K562 (cell line): ENCODE measurements at regions not wholly inside any gene's neighbourhood (a gene's known extent, or its start where the extent isn't known, plus 50 kb on each side); places are given as distances from the start of the nearest gene placed in this dataset.
A peak's percentile ranks its signal among the peaks of the same experiment; 100 is the strongest.

Experiments
- ADNP ChIP-seq: fragments of 200-800 bp; sonication (Bioruptor generic); IDR thresholded peaks from 2 replicates; pipeline ENCODE4 v1.6.1; 2016; ENCODE audit warnings: missing genetic modification characterization, missing compliant biosample characterization
- ARID1B ChIP-seq: fragments of 450-650 bp; IDR thresholded peaks from 2 replicates; pipeline ENCODE4 v1.6.1; 2016; ENCODE audit warnings: antibody characterized with exemption, mild to moderate bottlenecking, inconsistent platforms
- BRCA1 ChIP-seq, 2 experiments: fragments of 450-650 bp in 1 of 2; sonication (generic) in 1 of 2; formaldehyde crosslinking in 1 of 2; IDR thresholded peaks; 2 replicates each; pipeline versions ENCODE4 v1.5.0 to v1.6.1; 2017 to 2020; ENCODE audit warnings: mild to moderate bottlenecking in 1 of 2, missing genetic modification reagents in 1 of 2
- BRF1 ChIP-seq: IDR thresholded peaks from 3 replicates; pipeline ENCODE4 v1.6.1; 2011; ENCODE audit warnings: borderline replicate concordance, mild to moderate bottlenecking; ENCODE audit not compliant: insufficient read length; ENCODE audit errors: extremely low read depth
- CBFA2T2 ChIP-seq: fragments of 450-650 bp; conservative IDR thresholded peaks from 2 replicates; pipeline ENCODE4 v1.6.1; 2017; ENCODE audit warnings: mild to moderate bottlenecking
- CBFA2T3 ChIP-seq: fragments of 450-650 bp; IDR thresholded peaks from 2 replicates; pipeline ENCODE4 v1.6.1; 2017
- GABPB2 ChIP-seq: fragments of 250-450 bp; sonication (Bioruptor Pico); conservative IDR thresholded peaks from 2 replicates; pipeline ENCODE4 v1.5.1; 2021; ENCODE audit warnings: mild to moderate bottlenecking
- GATAD2A ChIP-seq: fragments of 450-650 bp; IDR thresholded peaks from 2 replicates; pipeline ENCODE4 v1.6.1; 2017
- HDAC1 ChIP-seq, 2 experiments: fragments of 450-650 bp; IDR thresholded peaks; 2 replicates each; pipeline ENCODE4 v1.6.1; 2016 to 2017; ENCODE audit warnings: inconsistent platforms in 1 of 2, mild to moderate bottlenecking in 1 of 2, moderate library complexity in 1 of 2
- JUND ChIP-seq, 2 experiments: IDR thresholded peaks; 2 replicates in 1 of 2; 3 replicates in 1 of 2; pipeline ENCODE4 v1.6.1; 2011; ENCODE audit warnings: borderline replicate concordance in 2 of 2, low read depth in 2 of 2, low read length in 2 of 2, improper control_type of control experiment in 1 of 2, missing biosample characterization in 1 of 2, missing genetic modification characterization in 1 of 2, missing genetic modification reagents in 1 of 2
- KDM1A ChIP-seq, 2 experiments: fragments of 450-650 bp; IDR thresholded peaks; 2 replicates each; pipeline ENCODE4 v1.6.1; 2016; ENCODE audit warnings: mild to moderate bottlenecking in 2 of 2
- MAFF ChIP-seq: IDR thresholded peaks from 2 replicates; pipeline ENCODE4 v1.6.1; 2012; ENCODE audit warnings: low read length, improper control_type of control experiment
- MEIS2 ChIP-seq: fragments of 450-650 bp; IDR thresholded peaks from 2 replicates; pipeline ENCODE4 v1.6.1; 2014; ENCODE audit warnings: mild to moderate bottlenecking; ENCODE audit not compliant: partially characterized antibody
- MTA2 ChIP-seq: fragments of 450-650 bp; IDR thresholded peaks from 2 replicates; pipeline ENCODE4 v1.6.1; 2016; ENCODE audit warnings: low read depth
- NCOR1 ChIP-seq: fragments of 450-650 bp; IDR thresholded peaks from 2 replicates; pipeline ENCODE4 v1.6.1; 2016; ENCODE audit warnings: mild to moderate bottlenecking, moderate library complexity
- NFIC ChIP-seq: fragments of 450-650 bp; IDR thresholded peaks from 2 replicates; pipeline ENCODE4 v1.6.1; 2017; ENCODE audit warnings: mild to moderate bottlenecking, inconsistent platforms
- NUFIP1 ChIP-seq: fragments of 450-650 bp; IDR thresholded peaks from 2 replicates; pipeline ENCODE4 v1.6.1; 2018; ENCODE audit not compliant: partially characterized antibody
- PML ChIP-seq: IDR thresholded peaks from 2 replicates; pipeline ENCODE4 v1.6.1; 2012; ENCODE audit warnings: low read length, inconsistent platforms
- SAP30 ChIP-seq: fragments of 200-600 bp; sonication (generic); IDR thresholded peaks from 2 replicates; pipeline ENCODE4 v1.6.1; 2012; ENCODE audit warnings: borderline replicate concordance, low read depth, mild to moderate bottlenecking, moderate library complexity, low read length, control low read depth, inconsistent platforms; ENCODE audit not compliant: insufficient read depth, poor library complexity, severe bottlenecking
- STAT5A ChIP-seq: IDR thresholded peaks from 2 replicates; pipeline ENCODE4 v1.6.1; 2012; ENCODE audit warnings: low read length, inconsistent platforms, borderline replicate concordance
- TCF3 ChIP-seq: sonication (generic); formaldehyde crosslinking; IDR thresholded peaks from 2 replicates; pipeline ENCODE4 v1.4.0; 2020; ENCODE audit warnings: mild to moderate bottlenecking, missing genetic modification reagents
- ZBTB26 ChIP-seq: fragments of 450-650 bp; formaldehyde crosslinking; IDR thresholded peaks from 2 replicates; pipeline ENCODE4 v1.4.0; 2022; ENCODE audit warnings: missing genetic modification characterization
- ZNF592 ChIP-seq: fragments of 450-650 bp; IDR thresholded peaks from 2 replicates; pipeline ENCODE4 v1.6.1; 2017; ENCODE audit warnings: antibody characterized with exemption, mild to moderate bottlenecking
- ZNF75A ChIP-seq: fragments of 450-650 bp; formaldehyde crosslinking; IDR thresholded peaks from 2 replicates; pipeline ENCODE4 v1.4.0; 2020; ENCODE audit warnings: mild to moderate bottlenecking
- TF ChIP-seq, protein P1 (sequence below): fragments of 250-450 bp; sonication (Bioruptor Pico); IDR thresholded peaks from 2 replicates; pipeline ENCODE4 v1.8.0; 2021; ENCODE audit warnings: moderate library complexity, mild to moderate bottlenecking, inconsistent platforms
- TF ChIP-seq, protein P2 (sequence below): sonication (generic); formaldehyde crosslinking; IDR thresholded peaks from 2 replicates; pipeline ENCODE4 v1.8.0; 2022; ENCODE audit warnings: missing genetic modification reagents, mild to moderate bottlenecking, moderate library complexity, borderline replicate concordance

DNA sequence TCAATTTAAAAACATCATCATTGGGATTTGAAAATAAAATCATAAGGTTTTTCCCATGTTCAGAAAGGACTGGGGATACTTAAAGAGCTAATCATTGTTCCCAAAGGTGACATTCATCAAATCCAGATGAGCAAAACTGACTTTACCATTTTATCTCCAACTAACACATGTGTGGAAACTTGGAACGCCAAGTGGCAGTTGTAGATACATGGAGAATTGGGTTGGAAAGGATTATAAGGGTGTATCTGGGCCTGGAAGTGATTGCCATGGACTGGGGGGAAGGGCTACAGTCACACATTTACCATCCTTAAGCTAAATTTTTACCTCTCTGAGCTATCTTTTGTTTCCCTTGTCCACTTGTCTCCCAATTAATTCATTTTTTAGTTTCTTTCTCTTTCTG, 203.4 kb downstream of the SLC39A8 start (continued):
- TF ChIP-seq SAP30: no peak
- no peak for TF ChIP-seq ZBTB26 (CRISPR knock-in tag)
- peak; percentile 39; the same call in 1 of the 2 replicates for TF ChIP-seq PML
- TF ChIP-seq KDM1A (IDR thresholded peaks at IDR 0.05): peak; percentile 78 to 84
- no peak for TF ChIP-seq GATAD2A
- no peak for TF ChIP-seq JUND (IDR thresholded peaks at IDR 0.05; ENCODE audit: borderline replicate concordance, low read depth, low read length)
- no peak for TF ChIP-seq JUND (tag; IDR thresholded peaks at IDR 0.05; ENCODE audit: borderline replicate concordance, low read depth, low read length)
- TF ChIP-seq STAT5A: peak; percentile 63; the same call in 1 of the 2 replicates
- TF ChIP-seq, protein P1, sequence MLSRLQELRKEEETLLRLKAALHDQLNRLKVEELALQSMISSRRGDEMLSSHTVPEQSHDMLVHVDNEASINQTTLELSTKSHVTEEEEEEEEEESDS: no peak
- peak; percentile 57 for TF ChIP-seq MEIS2
- TF ChIP-seq MAFF: no peak
- TF ChIP-seq ZNF592: no peak
- TF ChIP-seq HDAC1 (IDR thresholded peaks at IDR 0.05): peak in 1 of 2 experiments; percentile 48; a peak in 1 of 4 replicates
- TF ChIP-seq ZNF75A (CRISPR knock-in tag): no peak
- TF ChIP-seq TCF3: peak; percentile 72
- TF ChIP-seq, protein P2, sequence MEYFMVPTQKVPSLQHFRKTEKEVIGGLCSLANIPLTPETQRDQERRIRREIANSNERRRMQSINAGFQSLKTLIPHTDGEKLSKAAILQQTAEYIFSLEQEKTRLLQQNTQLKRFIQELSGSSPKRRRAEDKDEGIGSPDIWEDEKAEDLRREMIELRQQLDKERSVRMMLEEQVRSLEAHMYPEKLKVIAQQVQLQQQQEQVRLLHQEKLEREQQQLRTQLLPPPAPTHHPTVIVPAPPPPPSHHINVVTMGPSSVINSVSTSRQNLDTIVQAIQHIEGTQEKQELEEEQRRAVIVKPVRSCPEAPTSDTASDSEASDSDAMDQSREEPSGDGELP: no peak
- TF ChIP-seq NFIC: peak; percentile 43
- no peak for TF ChIP-seq ADNP (tag)
- TF ChIP-seq MTA2: peak; percentile 73
- peak; percentile 80 for TF ChIP-seq ARID1B
- no peak for TF ChIP-seq GABPB2 (CRISPR knock-in tag)
- no peak for TF ChIP-seq NUFIP1
- peak; percentile 87 for TF ChIP-seq CBFA2T3
- TF ChIP-seq CBFA2T2: peak; percentile 79
- TF ChIP-seq BRF1: no peak
- no peak for TF ChIP-seq BRCA1 (IDR thresholded peaks at IDR 0.05)
- no peak for TF ChIP-seq BRCA1 (CRISPR knock-in tag; IDR thresholded peaks at IDR 0.05)
- TF ChIP-seq NCOR1: peak; percentile 55
